K562 (cell line): ENCODE measurements at regions not wholly inside any gene's neighbourhood (a gene's known extent, or its start where the extent isn't known, plus 50 kb on each side); places are given as distances from the start of the nearest gene placed in this dataset.

Source experiments
- BCL6 ChIP-seq: fragments of 250-450 bp; sonication (Bioruptor Pico); IDR thresholded peaks from 2 replicates; pipeline ENCODE4 v1.4.0; 2020
- CREBBP ChIP-seq: IDR thresholded peaks from one replicate; pipeline ENCODE4 v1.6.1; 2012; ENCODE audit warnings: low read depth, mild to moderate bottlenecking, control low read depth, inconsistent platforms, low read length
- CXXC5 ChIP-seq: fragments of 250-450 bp; sonication (Bioruptor Pico); IDR thresholded peaks from 2 replicates; pipeline ENCODE4 v1.8.0; 2022; ENCODE audit warnings: inconsistent platforms, mild to moderate bottlenecking, moderate library complexity
- IFI16 ChIP-seq: fragments of 250-450 bp; sonication (Bioruptor Pico); IDR thresholded peaks from 2 replicates; pipeline ENCODE4 v2.1.2; 2022; ENCODE audit warnings: mild to moderate bottlenecking, inconsistent platforms
- ILK ChIP-seq: fragments of 450-650 bp; IDR thresholded peaks from 2 replicates; pipeline ENCODE4 v1.6.1; 2016; ENCODE audit warnings: missing genetic modification characterization, low read depth, mild to moderate bottlenecking, missing compliant biosample characterization, moderate library complexity, borderline replicate concordance
- KLF16 ChIP-seq: IDR thresholded peaks from 2 replicates; pipeline ENCODE4 v1.6.1; 2016; ENCODE audit warnings: antibody characterized with exemption
- NFXL1 ChIP-seq: fragments of 450-650 bp; formaldehyde crosslinking; IDR thresholded peaks from 2 replicates; pipeline ENCODE4 v1.4.0; 2021; ENCODE audit warnings: mild to moderate bottlenecking
- PCBP1 ChIP-seq: fragments of 200-400 bp; formaldehyde crosslinking; IDR thresholded peaks from 2 replicates; pipeline ENCODE4 v1.6.1; 2018; ENCODE audit warnings: mild to moderate bottlenecking, low read depth, low read length; ENCODE audit not compliant: poor library complexity, severe bottlenecking
- PHF21A ChIP-seq: fragments of 450-650 bp; IDR thresholded peaks from 2 replicates; pipeline ENCODE4 v1.6.1; 2017; ENCODE audit warnings: low read depth, borderline replicate concordance
- RBFOX2 ChIP-seq: fragments of 200-400 bp; formaldehyde crosslinking; IDR thresholded peaks from 2 replicates; pipeline ENCODE4 v1.6.1; 2017; ENCODE audit warnings: low read depth, mild to moderate bottlenecking, low read length, moderate library complexity
- SOX6 ChIP-seq: fragments of 450-650 bp; IDR thresholded peaks from 2 replicates; pipeline ENCODE4 v1.6.1; 2014; ENCODE audit warnings: mild to moderate bottlenecking
- TOE1 ChIP-seq, 2 experiments: fragments of 450-650 bp in 1 of 2; sonication (generic) in 1 of 2; formaldehyde crosslinking in 1 of 2; IDR thresholded peaks; 2 replicates each; pipeline versions ENCODE4 v1.7.1 to v1.8.0; 2016 to 2022; ENCODE audit warnings: borderline replicate concordance in 2 of 2, mild to moderate bottlenecking in 2 of 2, antibody characterized with exemption in 1 of 2, inconsistent platforms in 1 of 2, low read depth in 1 of 2, missing genetic modification reagents in 1 of 2, moderate library complexity in 1 of 2
- ZBTB17 ChIP-seq: fragments of 450-650 bp; formaldehyde crosslinking; IDR thresholded peaks from 2 replicates; pipeline ENCODE4 v1.4.0; 2020; ENCODE audit warnings: mild to moderate bottlenecking
- ZFP30 ChIP-seq: fragments of 250-450 bp; sonication (Bioruptor Pico); IDR thresholded peaks from 2 replicates; pipeline ENCODE4 v1.8.0; 2022; ENCODE audit warnings: moderate library complexity, mild to moderate bottlenecking, inconsistent platforms, borderline replicate concordance
- ZNF445 ChIP-seq: fragments of 250-450 bp; sonication (Bioruptor Pico); IDR thresholded peaks from 2 replicates; pipeline ENCODE4 v1.4.0; 2020; ENCODE audit warnings: low read depth, mild to moderate bottlenecking, moderate library complexity
- ZNF830 ChIP-seq: fragments of 250-450 bp; sonication (Bioruptor Pico); IDR thresholded peaks from 2 replicates; pipeline ENCODE4 v1.5.0; 2021; ENCODE audit warnings: mild to moderate bottlenecking
- TF ChIP-seq, protein P1 (sequence below): fragments of 450-650 bp; IDR thresholded peaks from 2 replicates; pipeline ENCODE4 v1.6.1; 2018; ENCODE audit warnings: mild to moderate bottlenecking, low read depth; ENCODE audit not compliant: partially characterized antibody
- TF ChIP-seq, protein P2 (sequence below), 2 experiments: fragments of 450-650 bp in 1 of 2; sonication (generic) in 1 of 2; formaldehyde crosslinking; conservative IDR thresholded peaks; 2 replicates each; pipeline versions ENCODE4 v1.4.0 to v1.8.1; 2020 to 2022; ENCODE audit warnings: mild to moderate bottlenecking in 1 of 2, missing genetic modification reagents in 1 of 2
- TF ChIP-seq, protein P3 (sequence below): fragments of 200-800 bp; sonication (Bioruptor generic); IDR thresholded peaks from 2 replicates; pipeline ENCODE4 v1.6.1; 2017; ENCODE audit warnings: missing genetic modification characterization, missing compliant biosample characterization
- TF ChIP-seq, protein P4 (sequence below): IDR thresholded peaks from 2 replicates; pipeline ENCODE4 v1.6.1; 2012; ENCODE audit warnings: low read depth, low read length, improper control_type of control experiment, borderline replicate concordance
- TF ChIP-seq, protein P5 (sequence below): sonication (generic); formaldehyde crosslinking; IDR thresholded peaks from 2 replicates; pipeline ENCODE4 v1.8.1; 2022; ENCODE audit warnings: missing genetic modification reagents

DNA sequence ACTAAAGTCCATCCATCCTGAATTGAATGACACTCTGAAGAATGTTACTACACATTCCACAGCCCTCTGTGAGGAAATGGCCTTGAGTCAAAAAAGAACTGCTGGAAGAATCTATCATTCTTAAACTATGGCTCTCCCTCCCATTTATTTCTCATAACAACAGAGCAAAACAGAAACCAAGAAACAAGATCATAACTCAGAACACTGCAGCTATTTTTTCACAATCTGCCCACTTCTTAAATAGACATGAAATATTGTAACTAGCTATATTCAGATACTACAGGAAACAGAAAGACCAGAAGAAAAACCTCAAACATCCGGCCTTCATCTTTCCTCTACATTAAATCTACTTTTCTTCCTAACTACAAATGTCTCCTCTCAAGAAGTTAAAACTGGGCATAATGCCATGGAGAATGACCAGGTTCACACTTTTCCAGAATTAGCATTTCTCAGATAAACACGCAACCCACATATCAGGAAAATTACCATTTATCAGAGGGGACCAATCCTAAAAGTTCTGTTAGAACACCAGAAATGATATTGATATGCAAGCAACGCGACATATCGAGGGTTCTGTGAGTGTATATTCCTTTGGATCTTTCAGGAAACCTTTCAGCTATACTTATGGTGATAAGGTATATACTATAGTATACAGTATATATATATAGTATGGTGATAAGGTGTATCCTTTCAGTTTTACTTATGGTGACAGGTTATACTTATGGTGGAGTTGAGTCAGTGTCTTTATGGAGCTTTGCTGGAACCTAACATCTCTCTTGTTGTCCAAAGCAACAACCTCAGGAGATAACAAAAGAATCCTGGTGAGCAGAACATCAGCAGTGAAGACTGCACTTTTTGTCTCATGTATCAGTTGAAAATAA is 60.4 kb upstream of the IRF2 start (continued):
- TF ChIP-seq, protein P1, sequence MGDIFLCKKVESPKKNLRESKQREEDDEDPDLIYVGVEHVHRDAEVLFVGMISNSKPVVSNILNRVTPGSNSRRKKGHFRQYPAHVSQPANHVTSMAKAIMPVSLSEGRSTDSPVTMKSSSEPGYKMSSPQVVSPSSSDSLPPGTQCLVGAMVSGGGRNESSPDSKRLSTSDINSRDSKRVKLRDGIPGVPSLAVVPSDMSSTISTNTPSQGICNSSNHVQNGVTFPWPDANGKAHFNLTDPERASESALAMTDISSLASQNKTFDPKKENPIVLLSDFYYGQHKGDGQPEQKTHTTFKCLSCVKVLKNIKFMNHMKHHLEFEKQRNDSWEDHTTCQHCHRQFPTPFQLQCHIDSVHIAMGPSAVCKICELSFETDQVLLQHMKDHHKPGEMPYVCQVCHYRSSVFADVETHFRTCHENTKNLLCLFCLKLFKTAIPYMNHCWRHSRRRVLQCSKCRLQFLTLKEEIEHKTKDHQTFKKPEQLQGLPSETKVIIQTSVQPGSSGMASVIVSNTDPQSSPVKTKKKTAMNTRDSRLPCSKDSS, result no peak
- TF ChIP-seq, protein P2, sequence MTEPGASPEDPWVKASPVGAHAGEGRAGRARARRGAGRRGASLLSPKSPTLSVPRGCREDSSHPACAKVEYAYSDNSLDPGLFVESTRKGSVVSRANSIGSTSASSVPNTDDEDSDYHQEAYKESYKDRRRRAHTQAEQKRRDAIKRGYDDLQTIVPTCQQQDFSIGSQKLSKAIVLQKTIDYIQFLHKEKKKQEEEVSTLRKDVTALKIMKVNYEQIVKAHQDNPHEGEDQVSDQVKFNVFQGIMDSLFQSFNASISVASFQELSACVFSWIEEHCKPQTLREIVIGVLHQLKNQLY (CRISPR knock-in tag; conservative IDR thresholded peaks at IDR 0.05), result no peak
- no peak for TF ChIP-seq NFXL1 (CRISPR knock-in tag)
- no peak for TF ChIP-seq CREBBP
- TF ChIP-seq ZFP30 (CRISPR knock-in tag), result no peak
- TF ChIP-seq SOX6, result no peak
- no peak for TF ChIP-seq PCBP1
- no peak for TF ChIP-seq ZNF445 (CRISPR knock-in tag)
- TF ChIP-seq, protein P3, sequence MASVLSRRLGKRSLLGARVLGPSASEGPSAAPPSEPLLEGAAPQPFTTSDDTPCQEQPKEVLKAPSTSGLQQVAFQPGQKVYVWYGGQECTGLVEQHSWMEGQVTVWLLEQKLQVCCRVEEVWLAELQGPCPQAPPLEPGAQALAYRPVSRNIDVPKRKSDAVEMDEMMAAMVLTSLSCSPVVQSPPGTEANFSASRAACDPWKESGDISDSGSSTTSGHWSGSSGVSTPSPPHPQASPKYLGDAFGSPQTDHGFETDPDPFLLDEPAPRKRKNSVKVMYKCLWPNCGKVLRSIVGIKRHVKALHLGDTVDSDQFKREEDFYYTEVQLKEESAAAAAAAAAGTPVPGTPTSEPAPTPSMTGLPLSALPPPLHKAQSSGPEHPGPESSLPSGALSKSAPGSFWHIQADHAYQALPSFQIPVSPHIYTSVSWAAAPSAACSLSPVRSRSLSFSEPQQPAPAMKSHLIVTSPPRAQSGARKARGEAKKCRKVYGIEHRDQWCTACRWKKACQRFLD (CRISPR knock-in tag), result no peak
- TF ChIP-seq ILK (tag), result no peak
- no peak for TF ChIP-seq CXXC5 (CRISPR knock-in tag)
- TF ChIP-seq PHF21A, result no peak
- TF ChIP-seq KLF16, result no peak
- no peak for TF ChIP-seq BCL6
- TF ChIP-seq TOE1 (IDR thresholded peaks at IDR 0.05; ENCODE audit: borderline replicate concordance), result no peak
- no peak for TF ChIP-seq TOE1 (CRISPR knock-in tag; IDR thresholded peaks at IDR 0.05; ENCODE audit: borderline replicate concordance, low read depth)
- no peak for TF ChIP-seq RBFOX2
- TF ChIP-seq ZBTB17 (CRISPR knock-in tag), result no peak
- TF ChIP-seq ZNF830 (CRISPR knock-in tag), result no peak
- TF ChIP-seq, protein P4, sequence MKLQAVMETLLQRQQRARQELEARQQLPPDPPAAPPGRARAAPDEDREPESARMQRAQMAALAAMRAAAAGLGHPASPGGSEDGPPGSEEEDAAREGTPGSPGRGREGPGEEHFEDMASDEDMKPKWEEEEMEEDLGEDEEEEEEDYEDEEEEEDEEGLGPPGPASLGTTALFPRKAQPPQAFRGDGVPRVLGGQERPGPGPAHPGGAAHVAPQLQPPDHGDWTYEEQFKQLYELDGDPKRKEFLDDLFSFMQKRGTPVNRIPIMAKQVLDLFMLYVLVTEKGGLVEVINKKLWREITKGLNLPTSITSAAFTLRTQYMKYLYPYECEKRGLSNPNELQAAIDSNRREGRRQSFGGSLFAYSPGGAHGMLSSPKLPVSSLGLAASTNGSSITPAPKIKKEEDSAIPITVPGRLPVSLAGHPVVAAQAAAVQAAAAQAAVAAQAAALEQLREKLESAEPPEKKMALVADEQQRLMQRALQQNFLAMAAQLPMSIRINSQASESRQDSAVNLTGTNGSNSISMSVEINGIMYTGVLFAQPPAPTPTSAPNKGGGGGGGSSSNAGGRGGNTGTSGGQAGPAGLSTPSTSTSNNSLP, result 0 out of 2 replicates have a peak, but pooled peaks have one; percentile 57
- TF ChIP-seq IFI16, result no peak
- TF ChIP-seq, protein P5, sequence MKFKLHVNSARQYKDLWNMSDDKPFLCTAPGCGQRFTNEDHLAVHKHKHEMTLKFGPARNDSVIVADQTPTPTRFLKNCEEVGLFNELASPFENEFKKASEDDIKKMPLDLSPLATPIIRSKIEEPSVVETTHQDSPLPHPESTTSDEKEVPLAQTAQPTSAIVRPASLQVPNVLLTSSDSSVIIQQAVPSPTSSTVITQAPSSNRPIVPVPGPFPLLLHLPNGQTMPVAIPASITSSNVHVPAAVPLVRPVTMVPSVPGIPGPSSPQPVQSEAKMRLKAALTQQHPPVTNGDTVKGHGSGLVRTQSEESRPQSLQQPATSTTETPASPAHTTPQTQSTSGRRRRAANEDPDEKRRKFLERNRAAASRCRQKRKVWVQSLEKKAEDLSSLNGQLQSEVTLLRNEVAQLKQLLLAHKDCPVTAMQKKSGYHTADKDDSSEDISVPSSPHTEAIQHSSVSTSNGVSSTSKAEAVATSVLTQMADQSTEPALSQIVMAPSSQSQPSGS (CRISPR knock-in tag), result no peak
